Omental fat pad (tissue), 3 donors: ENCODE measurements at regions not wholly inside any gene's neighbourhood (a gene's known extent, or its start where the extent isn't known, plus 50 kb on each side); places are given as distances from the start of the nearest gene placed in this dataset.

ENCODE experiments used
- ATAC-seq: fragments of 150-250 bp; one replicate; pipeline ENCODE4 v1.9.1; 2016; ENCODE audit warnings: mild to moderate bottlenecking, moderate library complexity; ENCODE audit not compliant: low FRiP score
- DNase-seq: peaks from one replicate; pipeline ENCODE4 v3.0.0-alpha.2; 2019; ENCODE audit warnings: low spot score
- CTCF ChIP-seq, 3 donors: fragments of 450-650 bp; IDR thresholded peaks; one replicate each; pipeline ENCODE4 v1.5.1; 2016 to 2017; ENCODE audit warnings: antibody characterized with exemption in 3 of 3, mild to moderate bottlenecking in 3 of 3, moderate library complexity in 2 of 3

GRCh38 chr7:50214771-50215170 lies 89.7 kb upstream of the IKZF1 start:
- DNase-seq (no peak), ATAC-seq (no peak)
- TF ChIP-seq CTCF (IDR thresholded peaks at IDR 0.05) = no peak

DNA sequence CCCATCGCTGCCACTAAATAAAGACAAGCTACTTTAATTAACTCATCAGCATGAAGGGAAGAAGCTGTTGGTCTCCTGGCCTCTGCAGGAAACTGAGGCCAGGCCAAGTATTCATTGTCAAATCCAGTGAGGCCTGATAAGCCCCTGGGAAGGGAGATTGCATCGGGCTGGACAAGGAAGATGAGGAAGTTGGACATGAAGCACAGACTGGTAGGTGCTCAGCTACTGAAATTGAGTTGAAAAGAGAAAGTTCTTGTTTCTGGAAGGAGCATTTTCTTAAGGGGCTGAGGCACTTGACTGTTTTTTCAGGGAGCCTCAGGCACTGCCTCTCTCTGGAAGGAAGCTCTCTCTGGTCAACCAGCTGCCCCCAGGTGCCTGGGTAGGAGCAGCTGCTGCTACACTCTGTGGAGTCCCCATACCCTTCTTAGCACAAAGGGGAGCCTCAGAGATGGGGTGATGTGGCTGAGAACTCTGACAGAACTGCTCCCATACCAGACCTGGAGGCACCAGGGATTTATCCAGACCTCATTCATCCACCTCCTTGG lies 90.3 kb upstream of the IKZF1 start:
- DNase-seq (no peak), ATAC-seq (no peak)
- TF ChIP-seq CTCF (IDR thresholded peaks at IDR 0.05) = no peak

DNA sequence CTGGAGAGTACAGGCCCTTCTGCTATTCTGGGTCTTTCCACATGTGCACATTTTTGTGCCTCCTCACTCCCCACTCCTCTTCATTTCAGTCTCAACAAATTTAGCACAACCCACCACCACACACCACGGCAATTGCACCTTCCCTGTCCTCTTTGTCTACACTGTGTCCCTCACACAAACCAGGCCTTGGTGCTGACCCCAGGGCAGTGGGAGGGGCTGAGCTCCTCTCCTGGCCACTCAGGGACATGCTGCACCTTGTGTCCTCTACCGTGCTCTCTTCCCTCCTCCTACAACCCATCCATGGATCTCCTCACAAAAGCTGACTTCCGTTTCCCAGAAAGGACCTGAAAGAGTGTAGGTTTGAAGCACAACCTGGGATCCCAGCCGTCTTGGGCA lies 90.9 kb upstream of the IKZF1 start:
- DNase-seq (no peak), ATAC-seq (no peak)
- no peak for TF ChIP-seq CTCF (IDR thresholded peaks at IDR 0.05)

GRCh38 chr7:50212666-50213621 lies 91.6 kb upstream of the IKZF1 start:
- DNase-seq (no peak), ATAC-seq (no peak)
- TF ChIP-seq CTCF (IDR thresholded peaks at IDR 0.05) = no peak

- no peak for TF ChIP-seq CTCF (IDR thresholded peaks at IDR 0.05)
- no peak for ATAC-seq
- no peak for DNase-seq
Measured at GRCh38 chr7:50212016-50212325, 92.5 kb upstream of the IKZF1 start.

GRCh38 chr7:50211130-50212015 lies 93.1 kb upstream of the IKZF1 start:
- no peak for TF ChIP-seq CTCF (IDR thresholded peaks at IDR 0.05)
- ATAC-seq (no peak), DNase-seq (no peak)
